WI38 (cell line): ENCODE measurements at regions not wholly inside any gene's neighbourhood (a gene's known extent, or its start where the extent isn't known, plus 50 kb on each side); places are given as distances from the start of the nearest gene placed in this dataset.
"Not testable (repeated sequence)": the region's sequence is repeated elsewhere in the genome, so short reads cannot be mapped to it uniquely, and the experiment has no call there.

Experiments used
- H3K4me3 ChIP-seq: 2 replicates; pipeline ENCODE4 v1.5.1; 2011; ENCODE audit warnings: low read depth, mild to moderate bottlenecking, control low read depth, low read length
- CTCF ChIP-seq: IDR thresholded peaks from 2 replicates; pipeline ENCODE4 v1.5.1; 2012; ENCODE audit warnings: low read depth, mild to moderate bottlenecking, control low read depth, low read length

GRCh38 chr12:23127701-23128100 lies 502.7 kb downstream of the ETNK1 start:
- no peak for TF ChIP-seq CTCF
- H3K4me3 ChIP-seq: no peak overlapping the region

DNA sequence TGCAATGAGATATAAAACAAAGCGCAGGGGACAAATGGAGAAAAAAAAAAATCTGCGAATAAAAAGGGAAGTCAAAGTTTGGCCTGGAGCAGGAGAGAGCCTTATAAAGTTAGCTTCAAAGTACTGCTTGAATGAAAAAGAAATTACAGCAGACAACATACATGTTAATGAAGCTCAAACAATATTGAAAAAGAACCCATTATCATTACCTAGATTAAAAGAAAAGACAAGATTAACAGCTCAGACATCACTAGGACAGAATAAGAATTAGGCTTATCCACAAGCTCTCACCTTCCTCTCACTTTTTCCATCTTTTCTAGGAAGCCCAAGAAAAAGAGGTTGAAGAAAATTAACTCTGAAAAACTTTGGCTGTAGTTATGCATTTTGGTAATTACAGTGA lies 503.5 kb downstream of the ETNK1 start:
- TF ChIP-seq CTCF: no peak
- H3K4me3 ChIP-seq: no peak overlapping the region

DNA sequence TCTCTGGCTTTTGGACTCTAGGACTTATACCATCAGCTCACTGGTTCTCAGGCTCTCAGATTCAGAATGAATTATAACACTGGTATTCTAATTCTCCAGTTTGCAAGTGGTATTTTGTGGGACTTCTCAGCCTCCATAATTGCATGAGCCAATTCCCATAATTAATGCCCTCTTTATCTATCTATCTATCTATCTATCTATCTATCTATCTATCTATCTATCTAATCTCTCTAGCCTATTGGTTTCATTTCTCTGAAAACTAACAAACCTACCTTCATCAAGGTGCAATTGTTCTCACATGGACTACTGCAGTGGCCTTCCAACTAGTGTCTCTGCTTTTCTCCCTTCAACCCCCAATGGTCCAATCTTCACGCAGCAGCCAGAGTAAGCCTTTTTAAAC lies 507.4 kb downstream of the ETNK1 start:
- no peak for TF ChIP-seq CTCF
- H3K4me3 ChIP-seq: no peak overlapping the region

GRCh38 chr12:23133471-23133870 lies 508.5 kb downstream of the ETNK1 start:
- no peak for TF ChIP-seq CTCF

GRCh38 chr12:23139026-23139425 lies 514.1 kb downstream of the ETNK1 start:
- no peak for TF ChIP-seq CTCF
- H3K4me3 ChIP-seq: no peak overlapping the region

More at GRCh38 chr12:23133471-23133870, 508.5 kb downstream of the ETNK1 start:
- H3K4me3 ChIP-seq: no peak overlapping the region

DNA sequence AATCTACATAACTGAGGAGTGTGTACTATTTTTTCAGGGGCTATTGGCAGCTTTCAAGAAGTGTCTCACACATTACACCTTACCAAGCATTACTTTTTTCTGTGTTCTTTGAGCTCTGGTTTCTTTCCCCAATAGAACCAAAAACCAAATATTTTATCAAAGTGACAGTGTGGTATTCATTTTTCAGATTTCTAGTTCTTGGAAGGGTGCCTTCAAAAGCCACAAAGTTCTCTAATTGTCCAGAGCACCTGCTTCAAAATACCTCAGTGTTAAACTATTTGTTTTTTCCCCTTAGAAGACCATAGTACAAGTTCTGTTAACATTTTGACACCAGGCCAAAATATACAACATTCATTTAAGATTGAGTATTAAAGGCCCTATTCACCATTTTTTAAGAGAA lies 515.7 kb downstream of the ETNK1 start:
- no peak for TF ChIP-seq CTCF
- no peak overlapping the region for H3K4me3 ChIP-seq

DNA sequence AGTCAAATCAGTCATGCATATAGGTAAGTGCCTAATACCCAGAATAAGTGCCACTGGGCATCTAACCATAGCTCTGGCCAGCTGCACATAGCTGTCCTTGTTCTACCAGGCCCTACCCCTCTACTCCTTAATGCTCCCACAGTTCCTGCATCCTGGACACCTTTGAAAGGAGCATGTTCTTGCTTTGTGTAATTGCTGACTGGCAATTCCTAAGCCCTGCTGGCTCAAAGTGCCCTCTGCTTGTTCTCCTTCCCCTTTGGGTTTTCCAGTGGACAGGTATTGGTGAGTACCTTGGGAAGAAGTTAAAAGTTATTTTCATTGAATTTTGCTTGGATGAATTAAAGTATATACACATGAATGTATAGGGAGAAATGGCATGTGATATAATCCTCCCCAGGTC lies 516.4 kb downstream of the ETNK1 start:
- H3K4me3 ChIP-seq: no peak overlapping the region
- TF ChIP-seq CTCF: no peak

DNA sequence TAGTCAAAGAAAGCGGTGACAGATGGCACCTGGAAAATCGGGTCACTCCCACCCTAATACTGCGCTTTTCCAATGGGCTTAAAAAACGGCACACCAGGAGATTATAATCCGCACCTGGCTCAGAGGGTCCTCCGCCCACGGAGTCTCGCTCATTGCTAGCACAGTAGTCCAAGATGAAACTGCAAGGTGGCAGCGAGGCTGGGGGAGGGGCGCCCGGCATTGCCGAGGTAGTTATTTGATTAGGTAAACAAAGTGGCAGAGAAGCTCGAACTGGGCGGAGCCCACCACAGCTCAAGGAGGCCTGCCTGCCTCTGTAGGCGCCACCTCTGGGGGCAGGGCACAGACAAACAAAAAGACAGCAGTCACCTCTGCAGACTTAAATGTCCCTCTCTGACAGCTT lies 521.1 kb downstream of the ETNK1 start:
- not testable (repeated sequence) for H3K4me3 ChIP-seq
